ENCODE measurements at regions not wholly inside any gene's neighbourhood (a gene's known extent, or its start where the extent isn't known, plus 50 kb on each side); places are given as distances from the start of the nearest gene placed in this dataset.

DNA sequence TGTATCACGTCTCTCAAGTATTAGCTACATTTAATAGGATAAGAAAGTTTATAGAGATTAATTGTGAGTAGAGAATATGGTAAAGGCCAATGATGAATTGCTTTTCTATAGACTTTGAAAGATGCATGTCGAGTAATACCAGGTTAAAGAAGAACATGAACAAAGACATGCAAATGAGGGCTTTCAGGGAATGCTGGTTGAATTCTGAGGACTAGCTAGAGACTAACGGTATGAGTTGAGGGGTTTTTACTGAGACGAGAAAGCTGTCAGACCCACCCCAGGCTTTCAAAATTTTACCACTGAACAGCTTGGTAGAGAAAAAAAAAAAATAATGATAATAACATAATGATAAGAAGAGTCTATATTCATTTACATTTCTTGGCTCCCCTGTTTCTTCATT is 796.0 kb upstream of the CDH8 start:
- H4K20me1 ChIP-seq (ENCODE audit: insufficient read depth, low read length), result no peaks in the 10 kb centered on the region
- no peaks in the 10 kb centered on the region for H3K79me2 ChIP-seq (ENCODE audit: low read length)
- no peak overlapping the region for H2AFZ ChIP-seq (ENCODE audit: low read length)
- no peaks in the 10 kb centered on the region for H3K4me1 ChIP-seq (ENCODE audit: low read length)
- H3K4me3 ChIP-seq (ENCODE audit: low read length), result no peak overlapping the region
- H3K36me3 ChIP-seq (replicated peaks; ENCODE audit: insufficient read depth, low read length), result no peaks in the 10 kb centered on the region
- H3K9ac ChIP-seq (ENCODE audit: low read length), result no peak overlapping the region
- no peaks in the 10 kb centered on the region for H3K9me2 ChIP-seq (replicated peaks; ENCODE audit: insufficient read depth, low read length)
- H3K4me2 ChIP-seq (ENCODE audit: low read depth, low read length), result no peak overlapping the region
- TF ChIP-seq EZH2phosphoT487 (IDR thresholded peaks at IDR 0.05; ENCODE audit: low read length) (no peak), EZH2 (optimal IDR thresholded peaks at IDR 0.05; ENCODE audit: low read depth, low read length) (no peak)
- TF ChIP-seq, protein P1, sequence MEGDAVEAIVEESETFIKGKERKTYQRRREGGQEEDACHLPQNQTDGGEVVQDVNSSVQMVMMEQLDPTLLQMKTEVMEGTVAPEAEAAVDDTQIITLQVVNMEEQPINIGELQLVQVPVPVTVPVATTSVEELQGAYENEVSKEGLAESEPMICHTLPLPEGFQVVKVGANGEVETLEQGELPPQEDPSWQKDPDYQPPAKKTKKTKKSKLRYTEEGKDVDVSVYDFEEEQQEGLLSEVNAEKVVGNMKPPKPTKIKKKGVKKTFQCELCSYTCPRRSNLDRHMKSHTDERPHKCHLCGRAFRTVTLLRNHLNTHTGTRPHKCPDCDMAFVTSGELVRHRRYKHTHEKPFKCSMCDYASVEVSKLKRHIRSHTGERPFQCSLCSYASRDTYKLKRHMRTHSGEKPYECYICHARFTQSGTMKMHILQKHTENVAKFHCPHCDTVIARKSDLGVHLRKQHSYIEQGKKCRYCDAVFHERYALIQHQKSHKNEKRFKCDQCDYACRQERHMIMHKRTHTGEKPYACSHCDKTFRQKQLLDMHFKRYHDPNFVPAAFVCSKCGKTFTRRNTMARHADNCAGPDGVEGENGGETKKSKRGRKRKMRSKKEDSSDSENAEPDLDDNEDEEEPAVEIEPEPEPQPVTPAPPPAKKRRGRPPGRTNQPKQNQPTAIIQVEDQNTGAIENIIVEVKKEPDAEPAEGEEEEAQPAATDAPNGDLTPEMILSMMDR (IDR thresholded peaks at IDR 0.05; ENCODE audit: low read length), result no peak
- H3K27ac ChIP-seq (ENCODE audit: low read length), result no peak overlapping the region
- no peaks in the 10 kb centered on the region for H3F3A ChIP-seq (ENCODE audit: insufficient read depth, low read length)
- no peaks in the 10 kb centered on the region for H3K9me3 ChIP-seq (replicated peaks; ENCODE audit: insufficient read depth, low read length)
- H3K27me3 ChIP-seq (replicated peaks; ENCODE audit: insufficient read depth, low read length), result no peaks in the 10 kb centered on the region
- DNase-seq, result no peak

DNA sequence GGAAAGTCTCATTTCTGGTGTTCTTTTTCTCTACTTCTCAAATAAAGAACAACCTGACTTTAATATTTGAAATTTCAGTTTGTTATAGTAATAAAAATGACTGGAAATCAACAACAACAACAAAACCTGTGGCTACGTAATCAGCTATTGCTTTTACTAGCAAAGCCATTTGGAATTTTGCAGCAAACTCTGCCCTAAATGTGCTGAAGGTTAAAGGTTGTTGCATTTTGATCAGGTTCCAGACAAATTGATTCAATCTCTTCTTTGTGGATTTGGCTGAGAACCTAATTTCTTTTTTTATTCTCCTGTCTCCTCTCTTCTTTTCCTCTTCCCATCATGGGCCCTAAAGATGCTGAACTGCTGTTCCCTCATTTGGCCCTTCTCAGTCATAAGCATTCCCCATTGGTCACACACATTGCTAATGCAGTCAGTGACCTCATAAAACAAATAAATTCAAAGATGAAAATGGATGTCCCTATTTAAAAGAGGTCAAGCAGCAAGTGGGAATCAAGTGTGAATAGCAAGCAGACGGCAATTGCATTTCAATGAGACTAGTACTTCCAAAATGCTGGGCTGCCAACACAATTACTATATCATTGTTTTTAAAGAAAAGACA is 795.1 kb upstream of the CDH8 start:
- TF ChIP-seq EZH2phosphoT487 (IDR thresholded peaks at IDR 0.05; ENCODE audit: low read length), result no peak
- TF ChIP-seq, protein P1 (IDR thresholded peaks at IDR 0.05; ENCODE audit: low read length), result no peak
- H2AFZ ChIP-seq (ENCODE audit: low read length), result no peak overlapping the region
- no peaks in the 10 kb centered on the region for H4K20me1 ChIP-seq (ENCODE audit: insufficient read depth, low read length)

DNA sequence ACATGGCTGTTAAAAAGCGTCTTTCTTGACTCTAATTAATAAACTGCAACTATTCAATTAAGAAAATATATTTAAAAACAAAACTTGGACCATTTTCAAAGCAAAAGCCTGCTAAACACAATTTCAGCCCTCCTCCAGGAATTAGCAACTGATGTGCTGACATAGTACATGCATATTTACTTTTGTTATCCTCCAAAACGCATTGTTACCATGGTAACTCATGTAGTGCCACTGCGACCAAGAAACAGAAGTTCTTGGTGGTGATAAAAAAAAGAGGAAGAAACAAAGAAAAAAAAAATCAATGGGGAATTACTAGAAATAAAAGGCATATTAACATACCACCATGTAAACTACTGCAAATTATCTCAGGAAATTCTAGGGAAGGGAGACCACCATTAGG is 793.4 kb upstream of the CDH8 start:
- Histone ChIP-seq H3K36me3 (replicated peaks; ENCODE audit: insufficient read depth, low read length) (no peaks in the 10 kb centered on the region), H3K4me1 (ENCODE audit: low read length) (no peaks in the 10 kb centered on the region), H3F3A (ENCODE audit: insufficient read depth, low read length) (no peaks in the 10 kb centered on the region), H3K9me3 (replicated peaks; ENCODE audit: insufficient read depth, low read length) (no peaks in the 10 kb centered on the region), H3K79me2 (ENCODE audit: low read length) (no peaks in the 10 kb centered on the region), H3K9me2 (replicated peaks; ENCODE audit: insufficient read depth, low read length) (no peaks in the 10 kb centered on the region), H3K27me3 (replicated peaks; ENCODE audit: insufficient read depth, low read length) (no peaks in the 10 kb centered on the region), H3K27ac (ENCODE audit: low read length) (no peak overlapping the region), H3K9ac (ENCODE audit: low read length) (no peak overlapping the region), H4K20me1 (ENCODE audit: insufficient read depth, low read length) (no peaks in the 10 kb centered on the region), H3K4me3 (ENCODE audit: low read length) (no peak overlapping the region), H3K4me2 (ENCODE audit: low read depth, low read length) (no peak overlapping the region), H2AFZ (ENCODE audit: low read length) (no peak overlapping the region)
- no peak for TF ChIP-seq EZH2phosphoT487 (IDR thresholded peaks at IDR 0.05; ENCODE audit: low read length)
- TF ChIP-seq, protein P1 (IDR thresholded peaks at IDR 0.05; ENCODE audit: low read length), result no peak
- TF ChIP-seq EZH2 (optimal IDR thresholded peaks at IDR 0.05; ENCODE audit: low read depth, low read length), result no peak
- DNase-seq, result no peak

More for the DNA sequence above, 795.1 kb upstream of the CDH8 start:
- no peaks in the 10 kb centered on the region for H3F3A ChIP-seq (ENCODE audit: insufficient read depth, low read length)
- no peaks in the 10 kb centered on the region for H3K9me2 ChIP-seq (replicated peaks; ENCODE audit: insufficient read depth, low read length)
- H3K79me2 ChIP-seq (ENCODE audit: low read length), result no peaks in the 10 kb centered on the region
- no peaks in the 10 kb centered on the region for H3K36me3 ChIP-seq (replicated peaks; ENCODE audit: insufficient read depth, low read length)
- no peak overlapping the region for H3K4me3 ChIP-seq (ENCODE audit: low read length)
- no peak for DNase-seq
- H3K4me2 ChIP-seq (ENCODE audit: low read depth, low read length), result no peak overlapping the region
- no peak overlapping the region for H3K27ac ChIP-seq (ENCODE audit: low read length)
- no peaks in the 10 kb centered on the region for H3K27me3 ChIP-seq (replicated peaks; ENCODE audit: insufficient read depth, low read length)
- H3K9me3 ChIP-seq (replicated peaks; ENCODE audit: insufficient read depth, low read length), result no peaks in the 10 kb centered on the region
- H3K4me1 ChIP-seq (ENCODE audit: low read length), result no peaks in the 10 kb centered on the region
- no peak overlapping the region for H3K9ac ChIP-seq (ENCODE audit: low read length)
